HepG2 (cell line): ENCODE measurements at regions not wholly inside any gene's neighbourhood (a gene's known extent, or its start where the extent isn't known, plus 50 kb on each side); places are given as distances from the start of the nearest gene placed in this dataset.

Experiments
- ATAC-seq: fragments of 200-7000 bp; cut with Tn5 transposase; 3 replicates; pipeline ENCODE4 v1.9.1; 2020; ENCODE audit warnings: mild to moderate bottlenecking, moderate library complexity
- BruUV-seq: library from RNA; stranded (reverse); fragments of 400-500 nt; replicated peaks from 2 replicates; lab custom pipeline; 2021; lab: Mats Ljungman, UMichigan
- CTCF ChIA-PET: fragments of 300-600 bp; formaldehyde crosslinking; extraction: SDS; loops from one replicate; lab custom pipeline; 2021; ENCODE audit warnings: low total read pairs, inconsistent platforms, low intra/inter-chr PET ratio; lab: Yijun Ruan, JAX
- POLR2A ChIA-PET: fragments of 350-600 bp; sonication (Branson Sonifier 250); formaldehyde crosslinking; loops from one replicate; lab custom pipeline; 2020; ENCODE audit warnings: antibody characterized with exemption, inconsistent platforms; lab: Yijun Ruan, JAX
- DNase-seq: peaks from one replicate; pipeline ENCODE4 v3.0.0-alpha.2; 2015; ENCODE audit warnings: low spot score
- FAIRE-seq: peaks from 3 replicates; lab custom pipeline; 2011; peaks lifted over from hg19 to GRCh38; lab: Jason Lieb, UNC
- H2AFZ ChIP-seq: one replicate; pipeline ENCODE4 v1.6.1; 2011; ENCODE audit warnings: low read length, inconsistent platforms
- H3K27ac ChIP-seq: fragments of 300-600 bp; 3 replicates; pipeline ENCODE4 v1.8.0; 2011; ENCODE audit warnings: mixed run types, mild to moderate bottlenecking, mixed read lengths, low read length, inconsistent platforms; ENCODE audit not compliant: insufficient read depth; ENCODE audit errors: extremely low read length
- H3K27me3 ChIP-seq, 2 experiments: fragments of 200-600 bp in 1 of 2; 2 replicates in 1 of 2; 3 replicates in 1 of 2; pipeline versions ENCODE4 v1.6.0 to v1.8.0; 2011; ENCODE audit warnings: low read length in 2 of 2, mild to moderate bottlenecking in 2 of 2, moderate library complexity in 2 of 2, inconsistent platforms in 1 of 2; ENCODE audit not compliant: insufficient read depth in 2 of 2, control insufficient read depth in 1 of 2
- H3K36me3 ChIP-seq, 2 experiments: fragments of 200-600 bp in 1 of 2; replicated peaks in 1 of 2; 2 replicates in 1 of 2; 3 replicates in 1 of 2; pipeline versions ENCODE4 v1.5.1 to v1.8.0; 2011; ENCODE audit warnings: low read length in 2 of 2, inconsistent platforms in 1 of 2; ENCODE audit not compliant: insufficient read depth in 2 of 2, control insufficient read depth in 1 of 2
- H3K4me1 ChIP-seq: 2 replicates; pipeline ENCODE4 v1.5.1; 2012; ENCODE audit warnings: low read length, inconsistent platforms; ENCODE audit not compliant: insufficient read depth
- H3K4me2 ChIP-seq: 2 replicates; pipeline ENCODE4 v1.6.0; 2011; ENCODE audit warnings: low read depth, low read length, inconsistent platforms
- H3K4me3 ChIP-seq, 3 experiments: fragments of 200-600 bp in 1 of 3; sonication (generic), shearing (Covaris generic) in 1 of 3; replicated peaks in 1 of 3; 2 replicates each; pipeline ENCODE4 v1.5.1; 2011 to 2016; ENCODE audit warnings: low read length in 3 of 3, inconsistent platforms in 2 of 3, low read depth in 2 of 3, mild to moderate bottlenecking in 2 of 3, control low read depth in 1 of 3, mixed read lengths in 1 of 3; ENCODE audit not compliant: insufficient read depth in 1 of 3
- H3K79me2 ChIP-seq: one replicate; pipeline ENCODE4 v1.6.1; 2011; ENCODE audit warnings: low read length, inconsistent platforms; ENCODE audit not compliant: insufficient read depth
- H3K9ac ChIP-seq: 2 replicates; pipeline ENCODE4 v1.6.0; 2011; ENCODE audit warnings: mild to moderate bottlenecking, low read depth, low read length, inconsistent platforms; ENCODE audit not compliant: insufficient read depth
- H3K9me3 ChIP-seq: 2 replicates; pipeline ENCODE4 v1.5.1; 2012; ENCODE audit warnings: mild to moderate bottlenecking, low read length
- H4K20me1 ChIP-seq: 2 replicates; pipeline ENCODE4 v1.6.0; 2011; ENCODE audit warnings: inconsistent platforms, mild to moderate bottlenecking, low read length, moderate library complexity; ENCODE audit not compliant: insufficient read depth
- ETS1 ChIP-seq: sonication (generic); formaldehyde crosslinking; IDR thresholded peaks from 2 replicates; pipeline ENCODE4 v1.4.0; 2020; ENCODE audit warnings: missing genetic modification reagents
- GABPA ChIP-seq, 2 experiments: IDR thresholded peaks; 2 replicates each; pipeline ENCODE4 v1.6.1; 2011 to 2016; ENCODE audit warnings: low read depth in 2 of 2, low read length in 1 of 2, missing biosample characterization in 1 of 2, missing genetic modification characterization in 1 of 2
- KDM2A ChIP-seq: sonication (generic); formaldehyde crosslinking; IDR thresholded peaks from 2 replicates; pipeline ENCODE4 v1.4.0; 2020; ENCODE audit warnings: low read depth, missing genetic modification reagents, borderline replicate concordance
- MBNL3 ChIP-seq: fragments of 250-450 bp; sonication (Bioruptor Pico); conservative IDR thresholded peaks from 2 replicates; pipeline ENCODE4 v1.8.0; 2022; ENCODE audit warnings: mild to moderate bottlenecking, inconsistent platforms
- NFE2 ChIP-seq: sonication (generic); formaldehyde crosslinking; IDR thresholded peaks from 2 replicates; pipeline ENCODE4 v1.4.0; 2020; ENCODE audit warnings: missing genetic modification reagents
- PRDM10 ChIP-seq: sonication (generic); formaldehyde crosslinking; IDR thresholded peaks from 2 replicates; pipeline ENCODE4 v1.4.0; 2020; ENCODE audit warnings: low read depth, missing genetic modification reagents
- SP2 ChIP-seq: sonication (generic); formaldehyde crosslinking; IDR thresholded peaks from 2 replicates; pipeline ENCODE4 v1.5.1; 2020; ENCODE audit warnings: mild to moderate bottlenecking, missing genetic modification reagents
- SYNCRIP ChIP-seq: fragments of 200-400 bp; formaldehyde crosslinking; IDR thresholded peaks from 2 replicates; pipeline ENCODE4 v1.6.1; 2018; ENCODE audit warnings: mild to moderate bottlenecking, low read depth, low read length; ENCODE audit not compliant: insufficient read depth
- TBL1XR1 ChIP-seq: fragments of 150-350 bp; IDR thresholded peaks from 2 replicates; pipeline ENCODE4 v1.6.1; 2014; ENCODE audit warnings: borderline replicate concordance, low read length; ENCODE audit not compliant: partially characterized antibody
- ZBTB37 ChIP-seq: sonication (generic); formaldehyde crosslinking; IDR thresholded peaks from 2 replicates; pipeline ENCODE4 v1.4.0; 2020; ENCODE audit warnings: mild to moderate bottlenecking, missing genetic modification reagents
- ZC3H4 ChIP-seq: sonication (generic); formaldehyde crosslinking; IDR thresholded peaks from 2 replicates; pipeline ENCODE4 v1.4.0; 2020; ENCODE audit warnings: missing genetic modification reagents, borderline replicate concordance
- ZNF362 ChIP-seq: sonication (generic); formaldehyde crosslinking; IDR thresholded peaks from 2 replicates; pipeline ENCODE4 v1.4.0; 2020; ENCODE audit warnings: missing genetic modification reagents, mild to moderate bottlenecking, borderline replicate concordance
- ZNF629 ChIP-seq: sonication (generic); formaldehyde crosslinking; conservative IDR thresholded peaks from 2 replicates; pipeline ENCODE4 v1.5.0; 2020; ENCODE audit warnings: missing genetic modification reagents
- ZNF879 ChIP-seq: sonication (generic); formaldehyde crosslinking; IDR thresholded peaks from 2 replicates; pipeline ENCODE4 v1.8.1; 2023; ENCODE audit warnings: missing genetic modification reagents
- WGBS: methylation state at CpG from one replicate; pipeline ENCODE4 v1.1.6; 2017; ENCODE audit warnings: low lambda C conversion rate; 5-methylcytosine and 5-hydroxymethylcytosine counted together
- in situ Hi-C: cut with HindIII; loops from 2 replicates; pipeline ENCODE4 v1.10.0; 2017; ENCODE audit warnings: low pct_unique_long_range_greater_than_20kb; ENCODE audit not compliant: extremely low pct_ligation_motif_present
- intact Hi-C: fragments of 100-400 bp; cut with micrococcal nuclease; formaldehyde crosslinking; loops from one replicate; pipeline ENCODE4 v1.10.0; 2022; ENCODE audit not compliant: unreplicated experiment
- TF ChIP-seq, protein P1 (sequence below): sonication (generic); formaldehyde crosslinking; IDR thresholded peaks from 2 replicates; pipeline ENCODE4 v1.5.0; 2020; ENCODE audit warnings: missing genetic modification reagents

DNA sequence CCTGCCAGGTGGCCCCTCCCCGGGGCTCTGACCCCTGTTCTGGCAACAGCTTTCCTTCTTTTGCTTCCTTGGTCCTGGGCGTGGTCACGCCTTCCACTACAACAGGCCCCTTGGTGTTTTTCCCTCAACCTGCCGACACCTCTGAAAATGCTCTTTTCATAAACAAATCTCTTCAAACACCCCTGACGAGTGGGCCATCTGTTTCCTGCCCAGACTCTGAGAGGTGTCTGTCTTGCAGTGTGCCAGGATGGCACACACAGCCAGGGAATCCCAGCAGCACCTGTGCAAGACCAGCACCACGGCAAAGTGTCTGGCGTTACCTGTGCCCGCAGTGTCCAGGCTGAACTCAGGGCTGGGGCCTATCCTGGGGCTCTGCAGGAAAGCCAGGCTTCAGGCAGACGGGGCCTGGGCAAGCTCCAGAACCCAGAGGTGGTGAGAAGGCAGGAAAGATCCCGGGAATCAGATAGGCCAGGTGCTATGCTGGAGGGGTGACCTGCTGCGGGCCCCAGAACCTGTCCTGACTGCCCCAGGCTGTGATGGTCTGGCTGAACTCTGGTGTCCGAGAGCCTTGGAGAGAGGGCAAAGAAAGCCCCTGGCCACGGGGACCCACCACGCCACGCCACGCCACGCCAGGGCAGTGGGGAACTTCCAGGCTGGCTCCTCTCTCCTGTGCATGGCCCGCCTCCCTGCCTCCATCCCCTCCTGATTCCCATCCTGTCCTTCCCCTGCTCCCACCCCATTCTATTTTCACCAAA is 88.9 kb downstream of the SIK1 start:
- Histone ChIP-seq H3K9me3 (no peaks in the 10 kb centered on the region), H4K20me1 (no peaks in the 10 kb centered on the region), H3K27ac (no peak overlapping the region), H3K27me3 (0 out of 5 replicates have a peak, but pooled peaks cover 1 to 8% of the 10 kb centered on the region in 2 experiments), H3K9ac (no peak overlapping the region), H2AFZ (no peak overlapping the region), H3K4me1 (peaks cover 44% of the 10 kb centered on the region), H3K36me3 (no peaks in the 10 kb centered on the region), H3K4me3 (no peak overlapping the region), H3K4me2 (no peak overlapping the region), H3K79me2 (no peaks in the 10 kb centered on the region)
- in situ Hi-C loops = no loop called here
- ChIA-PET POLR2A (no interaction called here), CTCF (no interaction called here)
- ATAC-seq = no peak
- no TSS peak for BruUV-seq
- no peak for DNase-seq
- FAIRE-seq = no peak
- WGBS = 69% methylated on average over 15 of the region's 18 CpGs
- intact Hi-C loops = no loop called here
- TF ChIP-seq NFE2 (CRISPR knock-in tag) = no peak
- no peak for TF ChIP-seq ZC3H4 (CRISPR knock-in tag)
- TF ChIP-seq KDM2A (CRISPR knock-in tag) = no peak
- TF ChIP-seq ZBTB37 (CRISPR knock-in tag) = no peak
- TF ChIP-seq GABPA (IDR thresholded peaks at IDR 0.05; ENCODE audit: low read depth, low read length) = no peak
- no peak for TF ChIP-seq GABPA (CRISPR knock-in tag; IDR thresholded peaks at IDR 0.05; ENCODE audit: low read depth)
- TF ChIP-seq ETS1 (CRISPR knock-in tag) = no peak
- TF ChIP-seq ZNF879 (CRISPR knock-in tag) = no peak
- TF ChIP-seq PRDM10 (CRISPR knock-in tag) = no peak
- TF ChIP-seq, protein P1, sequence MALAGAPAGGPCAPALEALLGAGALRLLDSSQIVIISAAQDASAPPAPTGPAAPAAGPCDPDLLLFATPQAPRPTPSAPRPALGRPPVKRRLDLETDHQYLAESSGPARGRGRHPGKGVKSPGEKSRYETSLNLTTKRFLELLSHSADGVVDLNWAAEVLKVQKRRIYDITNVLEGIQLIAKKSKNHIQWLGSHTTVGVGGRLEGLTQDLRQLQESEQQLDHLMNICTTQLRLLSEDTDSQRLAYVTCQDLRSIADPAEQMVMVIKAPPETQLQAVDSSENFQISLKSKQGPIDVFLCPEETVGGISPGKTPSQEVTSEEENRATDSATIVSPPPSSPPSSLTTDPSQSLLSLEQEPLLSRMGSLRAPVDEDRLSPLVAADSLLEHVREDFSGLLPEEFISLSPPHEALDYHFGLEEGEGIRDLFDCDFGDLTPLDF = no peak
- no peak for TF ChIP-seq SYNCRIP
- TF ChIP-seq MBNL3 (CRISPR knock-in tag) = no peak
- TF ChIP-seq ZNF362 (CRISPR knock-in tag) = no peak
- TF ChIP-seq TBL1XR1 = no peak
- no peak for TF ChIP-seq SP2 (CRISPR knock-in tag)
- TF ChIP-seq ZNF629 (CRISPR knock-in tag) = no peak
